AG08396 (cell line): ENCODE measurements at regions not wholly inside any gene's neighbourhood (a gene's known extent, or its start where the extent isn't known, plus 50 kb on each side); places are given as distances from the start of the nearest gene placed in this dataset.
"Not testable (repeated sequence)": the region's sequence is repeated elsewhere in the genome, so short reads cannot be mapped to it uniquely, and the experiment has no call there.

Experiments
- DNase-seq: peaks from one replicate; pipeline ENCODE4 v3.0.0; 2012; ENCODE audit warnings: low spot score, mixed read lengths

DNA sequence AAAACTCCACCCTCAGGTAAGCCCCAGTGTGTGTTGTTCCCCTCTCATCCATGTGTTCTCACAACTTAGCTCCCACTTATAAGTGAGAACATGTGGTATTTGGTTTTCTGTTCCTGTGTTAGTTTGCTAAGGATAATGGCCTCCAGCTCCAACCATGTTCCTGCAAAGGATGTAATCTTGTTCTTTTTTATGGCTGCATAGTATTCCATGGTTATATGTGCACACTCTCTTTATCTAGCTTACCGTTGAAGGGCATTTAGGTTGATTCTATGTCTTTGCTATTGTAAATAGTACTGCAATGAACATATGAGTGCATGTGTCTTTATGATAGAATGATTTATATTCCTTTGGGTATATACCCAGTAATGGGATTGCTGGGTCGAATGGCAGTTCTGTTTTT, 124.4 kb upstream of the RANBP3L start:
- DNase-seq, result not testable (repeated sequence)

DNA sequence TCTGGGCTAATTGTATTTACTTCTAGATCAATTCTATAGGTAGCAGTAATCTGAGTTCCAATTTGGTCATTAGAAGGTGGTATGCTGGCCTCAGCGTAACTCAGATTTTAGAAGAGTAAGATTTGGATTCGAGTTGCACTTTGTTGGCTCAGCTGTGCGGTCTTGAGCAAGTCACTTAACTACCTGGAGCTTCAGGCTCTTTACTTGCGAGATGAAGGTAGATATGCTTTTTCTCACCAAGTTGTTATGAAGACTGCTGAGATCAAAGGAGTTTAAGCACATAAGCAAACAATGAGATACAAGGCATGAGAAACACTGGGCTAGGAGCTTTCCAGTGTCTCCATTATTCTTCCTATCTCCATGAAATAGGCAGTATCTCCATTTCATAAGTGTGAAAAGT, 133.8 kb upstream of the RANBP3L start:
- no peak for DNase-seq

DNA sequence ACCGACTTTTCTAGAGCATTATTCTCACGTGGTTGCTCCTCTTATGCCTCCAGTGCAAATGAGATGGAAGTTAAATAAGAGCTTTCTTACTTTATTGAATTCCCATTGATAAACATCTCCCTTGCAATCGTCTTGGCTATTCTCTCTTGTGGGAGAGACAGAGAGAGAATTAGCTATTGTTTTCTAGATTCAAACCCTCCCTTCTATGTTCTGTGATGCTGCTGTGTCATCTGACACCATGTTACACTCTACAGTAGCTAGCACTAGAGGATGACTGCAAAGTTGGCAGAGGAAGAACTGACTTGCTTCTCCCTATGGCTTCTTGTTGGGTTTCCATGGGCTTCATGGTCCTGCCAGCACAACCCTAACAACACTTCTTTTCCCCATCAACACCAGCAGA, 134.6 kb upstream of the RANBP3L start:
- no peak for DNase-seq

DNA sequence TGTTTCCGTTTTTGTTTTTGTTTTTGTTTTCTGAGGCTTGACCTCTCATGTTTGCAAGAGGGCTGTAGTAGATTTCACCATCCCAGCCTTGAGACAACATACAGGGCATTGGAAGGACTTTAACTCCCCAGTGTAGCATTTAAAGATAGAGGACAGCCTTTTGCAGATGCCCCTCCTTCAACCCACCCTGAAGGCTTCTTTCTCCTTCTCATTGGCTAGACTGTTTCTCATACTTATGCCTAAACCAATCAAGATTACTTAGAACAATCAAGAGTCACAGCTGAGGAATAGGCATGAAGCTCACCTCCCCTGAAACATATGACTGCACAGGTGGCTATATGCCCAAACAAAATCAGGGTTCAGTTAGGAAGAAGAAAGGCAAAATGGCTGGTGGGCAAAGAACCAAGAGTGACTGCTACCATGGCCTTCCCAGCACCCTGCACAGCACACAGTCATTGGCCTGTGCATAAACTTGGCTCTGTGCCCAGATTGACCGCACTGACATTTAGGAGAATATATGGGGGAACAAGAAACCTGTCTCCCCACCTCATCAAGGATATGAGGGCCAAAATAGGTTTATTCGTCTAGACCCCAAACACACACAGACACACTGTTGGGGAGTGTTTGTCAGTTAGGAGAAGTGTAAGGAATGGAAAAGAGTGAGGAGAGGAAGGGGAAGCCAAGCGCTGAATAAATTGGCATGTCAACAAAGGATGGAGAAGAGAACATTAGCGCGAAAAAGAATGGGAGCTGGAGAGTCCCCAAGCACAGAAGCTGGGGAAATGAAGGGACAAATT, 137.3 kb upstream of the RANBP3L start:
- DNase-seq, result no peak

DNA sequence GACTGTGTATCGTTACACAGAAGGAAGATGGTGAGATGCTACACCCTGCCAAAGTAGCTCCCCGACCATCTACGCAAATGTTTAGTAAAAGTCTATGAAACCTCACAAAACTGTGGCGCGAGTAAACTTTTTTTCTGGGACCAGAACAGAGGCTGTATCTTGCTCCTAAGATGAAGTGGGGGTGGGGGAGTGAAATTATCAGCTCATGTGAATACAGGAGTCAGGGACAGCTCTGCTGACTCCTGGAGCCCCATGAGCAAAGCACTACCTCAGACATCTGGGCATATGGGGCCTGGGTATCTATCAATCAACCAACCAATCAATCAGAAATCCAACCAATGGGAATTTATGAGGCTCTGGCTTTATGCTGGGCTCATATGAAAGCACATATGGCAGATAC, 138.6 kb upstream of the RANBP3L start:
- DNase-seq, result no peak

DNA sequence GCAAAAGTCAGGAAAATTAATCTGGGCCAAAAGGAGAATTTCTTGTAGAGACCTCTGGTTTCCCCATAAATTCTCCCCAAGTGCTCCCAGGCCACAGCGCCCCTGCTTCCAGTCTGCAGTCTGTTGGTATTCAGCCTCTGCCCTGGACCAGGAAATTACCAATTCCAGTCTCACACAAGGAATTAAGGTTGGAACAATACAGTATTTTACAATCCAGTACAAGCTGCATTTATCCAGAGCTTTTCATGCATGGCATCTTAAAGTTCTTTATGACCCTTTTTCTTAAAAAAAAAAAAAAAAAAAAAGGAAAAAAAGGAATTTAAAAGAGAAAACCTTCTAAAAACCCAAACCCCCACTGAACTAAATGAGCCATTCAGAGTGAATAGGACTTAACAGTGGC, 139.6 kb upstream of the RANBP3L start:
- no peak for DNase-seq

DNA sequence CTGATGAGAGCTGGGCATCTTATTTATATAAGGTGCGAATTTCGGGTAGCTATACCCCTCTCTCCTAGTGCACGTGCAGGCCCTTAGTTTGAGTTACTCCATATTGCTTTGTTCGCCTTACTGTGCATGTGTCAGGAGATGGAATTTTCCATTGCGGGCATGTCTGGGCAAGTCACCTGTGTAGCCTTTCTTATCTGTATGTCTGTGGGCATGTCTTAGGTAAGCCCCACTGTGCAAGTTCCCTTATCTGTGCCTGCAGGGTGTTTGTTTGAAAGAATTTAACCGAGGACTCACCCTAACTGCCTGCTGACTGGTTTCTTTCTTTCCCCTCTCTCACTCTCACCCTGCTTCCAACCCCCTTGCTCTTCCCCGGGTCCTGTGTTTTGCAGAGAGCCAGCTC, 140.7 kb upstream of the RANBP3L start:
- no peak for DNase-seq

DNA sequence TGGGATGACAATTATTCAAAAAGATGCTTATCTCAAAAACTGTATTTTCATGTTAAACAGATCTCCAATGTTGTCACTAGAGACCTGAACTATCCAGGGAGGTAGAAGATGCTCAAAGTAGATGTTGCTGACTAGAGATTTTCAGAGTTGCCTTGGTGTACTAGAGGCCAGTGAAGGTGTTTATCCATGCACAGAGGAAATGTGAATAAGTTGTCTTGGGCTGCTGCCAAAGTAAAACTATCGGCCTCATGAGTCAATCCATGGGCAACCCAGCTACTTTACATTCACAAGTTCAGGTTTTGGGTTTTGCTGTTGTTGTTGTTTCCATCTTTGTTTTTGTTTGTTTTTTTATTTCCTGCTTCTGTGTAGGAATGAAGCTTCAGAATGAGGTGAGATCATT, 141.1 kb upstream of the RANBP3L start:
- DNase-seq, result no peak

DNA sequence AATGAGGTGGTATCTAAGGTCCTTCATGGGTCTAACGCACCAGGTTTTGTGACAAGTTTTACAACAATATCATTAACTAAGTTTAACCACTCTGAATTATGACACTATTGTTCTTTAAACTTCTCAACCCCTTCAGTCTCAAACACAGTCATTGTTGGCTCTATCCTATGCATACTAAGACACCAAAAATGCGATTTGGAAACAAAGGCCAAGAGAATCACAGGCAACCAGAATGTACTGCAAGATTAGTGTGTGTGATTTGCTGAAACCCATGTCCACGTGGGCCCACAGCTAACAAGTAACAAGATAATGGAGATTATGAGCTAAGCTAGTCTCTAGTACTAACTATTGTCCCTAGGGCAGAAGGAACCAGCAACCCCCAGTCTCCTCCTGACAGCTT, 142.2 kb upstream of the RANBP3L start:
- no peak for DNase-seq

DNA sequence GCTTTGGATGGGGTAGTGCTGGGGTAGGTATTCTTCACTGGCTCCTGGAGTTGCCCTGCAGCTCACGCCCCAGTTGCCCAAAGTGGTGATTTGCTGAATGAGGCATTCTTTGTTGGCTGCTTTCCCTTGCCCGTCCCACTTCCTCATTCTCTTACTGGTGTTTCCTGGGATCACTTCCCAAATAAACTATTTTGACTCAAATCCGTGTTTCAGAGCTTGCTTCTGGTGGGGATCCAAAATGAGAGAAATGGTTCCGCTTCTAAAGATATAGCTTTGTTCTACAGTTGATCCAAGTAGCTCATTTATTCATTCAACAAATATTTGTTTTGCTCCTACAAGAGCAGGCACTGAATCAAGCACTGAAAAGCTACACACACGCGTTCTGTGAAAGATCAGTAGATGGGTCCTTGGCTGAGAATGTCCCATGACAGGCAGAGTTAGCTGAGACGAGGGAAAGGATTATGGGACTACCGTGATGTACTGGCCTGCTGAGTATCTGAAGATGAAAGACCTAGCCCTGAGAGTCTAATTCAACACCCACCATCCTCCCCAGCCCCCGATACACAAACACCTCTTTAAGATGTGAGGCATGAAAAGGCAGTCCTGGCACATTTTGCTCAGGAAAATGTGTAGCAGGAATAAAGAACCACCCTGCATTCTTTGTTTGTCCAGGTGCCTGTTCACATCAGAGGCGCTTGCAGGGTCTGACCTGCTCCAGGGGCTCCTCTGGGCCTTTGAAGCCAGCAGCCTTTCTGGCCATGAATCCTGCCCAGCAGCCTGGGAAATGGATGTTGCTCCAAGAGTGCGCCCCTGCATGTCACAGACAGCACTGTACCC, 143.1 kb upstream of the RANBP3L start:
- DNase-seq, result peak; percentile 32

DNA sequence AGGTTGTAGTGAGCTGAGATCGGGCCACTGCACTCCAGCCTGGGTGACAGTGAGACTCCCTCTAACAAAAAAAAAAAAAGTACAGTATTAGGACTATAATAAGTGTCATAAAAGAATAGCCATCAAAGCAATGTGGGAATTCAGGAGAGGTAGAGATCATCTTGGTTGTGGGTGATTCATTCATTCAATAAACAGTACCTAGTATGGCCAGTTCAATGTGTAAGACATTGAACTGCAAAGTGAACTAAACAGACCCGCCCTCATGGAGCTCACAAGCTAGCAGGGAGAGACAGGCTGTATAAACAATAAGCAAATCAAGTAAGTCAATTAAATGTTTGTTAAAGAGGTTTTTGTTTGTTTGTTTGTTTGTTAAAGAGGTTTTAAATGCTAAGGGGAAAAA, 146.1 kb upstream of the RANBP3L start:
- DNase-seq, result no peak

DNA sequence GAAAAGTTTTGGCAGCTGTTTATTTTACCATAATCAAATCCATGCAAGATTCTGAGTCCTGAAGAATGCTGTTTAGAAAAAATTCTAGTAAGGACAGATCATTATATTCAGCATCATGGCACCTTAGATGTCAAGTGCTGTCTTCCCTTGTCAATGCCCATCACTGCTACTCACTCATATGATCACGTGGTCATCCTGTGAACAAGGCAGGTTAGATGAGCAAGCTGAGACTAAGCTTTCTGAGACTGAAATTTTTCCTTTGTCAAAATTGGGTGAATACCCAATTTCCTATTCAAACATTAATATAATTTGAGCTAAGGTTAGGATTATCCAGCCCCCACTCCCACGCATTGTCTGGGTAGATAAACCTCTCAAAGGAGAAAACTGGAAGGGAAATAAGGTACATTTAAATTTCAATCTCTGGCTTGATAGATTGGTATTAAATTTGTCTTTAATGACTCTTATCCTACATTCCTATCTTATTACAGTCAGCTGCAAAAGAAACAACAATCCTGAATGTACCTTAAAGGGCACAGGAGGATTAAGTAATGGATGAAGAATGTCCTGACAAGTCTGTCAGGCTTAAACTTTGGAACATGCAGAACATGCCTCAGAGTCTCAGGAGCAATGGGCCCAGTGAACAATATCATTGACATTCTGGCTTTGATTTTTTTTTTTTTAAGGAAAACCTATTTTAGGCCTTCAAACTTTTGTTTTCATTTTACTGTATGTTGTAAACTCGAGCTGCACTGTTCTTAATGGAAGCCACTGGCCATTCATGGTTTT, 148.7 kb upstream of the RANBP3L start:
- no peak for DNase-seq

DNA sequence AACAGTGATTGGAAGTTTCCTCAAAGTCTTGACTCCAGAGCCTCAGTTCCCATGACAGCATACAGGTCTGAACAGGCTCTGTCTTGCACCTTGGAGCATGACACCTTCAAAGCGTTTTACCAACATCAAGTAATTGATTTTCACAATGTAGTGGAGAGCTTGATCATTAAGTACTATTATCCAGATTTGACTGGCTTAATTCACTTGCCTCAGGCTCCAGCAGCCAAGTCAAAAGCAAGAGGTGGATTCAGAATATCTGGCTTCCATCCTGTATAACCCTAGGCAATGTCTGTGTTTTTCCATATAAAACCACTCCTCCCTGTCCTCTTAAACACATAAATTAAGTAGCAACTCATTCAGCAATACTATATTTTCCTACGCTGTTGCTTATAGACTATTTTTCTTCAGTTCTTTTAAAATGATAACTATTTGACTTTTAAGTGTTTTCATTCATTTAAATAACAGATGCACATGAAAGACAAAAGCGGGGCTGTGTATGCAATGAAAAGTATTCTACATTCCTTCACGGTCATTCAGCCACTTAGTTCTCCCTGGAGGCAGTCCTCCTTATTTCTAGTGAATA, 150.8 kb upstream of the RANBP3L start:
- no peak for DNase-seq

DNA sequence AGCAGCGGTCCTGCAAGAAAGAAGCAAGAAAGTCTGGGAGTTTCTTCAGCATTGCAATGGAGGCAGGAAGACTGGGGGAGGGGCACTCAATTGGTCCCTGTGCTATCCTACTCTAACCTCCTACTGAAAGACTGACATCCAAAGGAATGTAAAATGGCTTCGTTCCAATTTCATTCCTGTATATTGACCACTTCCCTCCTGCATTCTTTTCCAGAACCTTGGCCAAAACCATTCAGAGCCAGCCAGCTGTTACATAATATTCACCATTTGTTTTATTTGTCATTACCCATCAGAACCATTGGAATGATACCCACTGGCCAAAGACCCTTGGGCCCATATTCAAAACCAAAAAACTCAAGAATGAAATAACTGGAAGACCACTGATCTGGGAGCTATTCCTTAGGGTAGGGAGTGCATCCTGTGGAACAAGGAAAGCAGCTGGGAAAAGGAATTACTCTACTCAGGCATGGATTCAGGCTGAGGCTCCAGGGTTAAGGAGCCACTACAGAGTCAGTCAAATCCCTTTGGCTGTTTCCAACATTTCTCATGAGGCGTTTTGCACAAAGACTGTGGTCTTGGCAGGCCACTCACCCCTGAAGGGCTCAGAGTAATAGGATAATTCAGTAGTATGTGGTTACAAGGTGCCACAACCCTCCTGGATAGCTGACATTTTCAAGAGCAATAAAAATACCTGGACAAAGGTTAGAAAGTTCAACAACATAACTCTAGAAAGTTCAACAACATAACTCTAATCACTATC, 148.7 kb upstream of the SLC1A3 start:
- no peak for DNase-seq

DNA sequence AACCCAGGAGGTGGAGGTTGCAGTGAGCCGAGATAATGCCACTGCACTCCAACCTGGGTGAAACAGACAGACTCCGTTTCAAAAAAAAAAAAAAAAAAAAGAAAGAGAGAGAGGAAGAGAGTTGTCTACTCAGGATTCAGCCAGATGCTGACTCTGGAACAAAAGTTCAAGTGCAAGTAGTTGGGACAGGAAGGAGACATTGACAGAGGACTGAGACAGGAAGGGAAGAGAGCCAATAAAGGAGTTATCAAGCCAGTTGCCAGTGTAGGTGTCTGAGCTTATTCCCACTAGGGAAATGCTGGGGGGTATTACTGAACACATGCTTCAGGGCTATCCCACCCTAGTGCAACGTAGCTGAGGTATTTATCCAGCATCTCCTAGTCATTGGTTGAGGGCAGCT, 147.7 kb upstream of the SLC1A3 start:
- no peak for DNase-seq

DNA sequence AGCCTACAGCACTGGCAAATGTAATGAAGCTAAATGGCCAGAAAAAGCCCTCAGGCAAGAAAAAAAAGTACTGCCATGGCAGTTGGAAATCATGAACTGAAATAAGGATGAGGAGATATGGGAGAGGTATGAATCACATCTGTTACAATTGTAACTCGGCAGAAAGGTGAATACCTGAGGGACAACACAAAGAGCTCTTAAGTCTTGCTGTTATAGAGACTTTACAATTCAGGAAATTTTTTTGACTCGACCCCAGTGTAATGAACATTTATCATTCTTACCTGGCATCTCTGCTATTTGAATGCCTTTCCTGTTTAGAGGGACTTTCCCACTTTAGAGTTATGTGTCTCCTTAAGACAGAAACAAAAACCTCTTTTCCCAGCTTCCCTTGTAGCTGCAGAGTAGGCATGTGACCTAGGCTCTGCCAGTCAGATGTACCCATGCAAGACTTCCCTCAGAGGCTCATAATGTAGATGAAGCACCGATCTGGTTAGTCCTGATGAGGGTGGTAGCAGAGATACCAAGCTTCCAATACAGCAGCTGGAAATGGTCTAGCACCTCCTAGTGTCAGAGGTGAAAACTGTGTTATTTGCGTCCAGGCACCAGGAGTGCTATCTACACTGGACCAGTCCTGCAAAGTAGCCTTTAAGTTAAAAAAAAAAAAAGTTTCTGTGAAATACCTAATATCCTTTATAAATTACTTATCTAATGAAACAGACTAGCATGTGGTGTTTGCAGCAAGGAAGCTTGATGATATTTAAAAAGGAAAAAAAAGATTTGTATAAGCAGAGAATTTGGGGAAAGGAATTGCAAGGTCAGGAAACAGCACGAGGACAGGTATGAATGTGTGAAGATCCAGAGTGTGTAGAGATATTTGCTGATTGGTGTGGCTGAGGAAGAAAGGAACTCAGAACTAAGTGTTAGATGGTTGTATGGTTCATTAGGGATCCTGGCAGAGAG, 146.9 kb upstream of the SLC1A3 start:
- no peak for DNase-seq

DNA sequence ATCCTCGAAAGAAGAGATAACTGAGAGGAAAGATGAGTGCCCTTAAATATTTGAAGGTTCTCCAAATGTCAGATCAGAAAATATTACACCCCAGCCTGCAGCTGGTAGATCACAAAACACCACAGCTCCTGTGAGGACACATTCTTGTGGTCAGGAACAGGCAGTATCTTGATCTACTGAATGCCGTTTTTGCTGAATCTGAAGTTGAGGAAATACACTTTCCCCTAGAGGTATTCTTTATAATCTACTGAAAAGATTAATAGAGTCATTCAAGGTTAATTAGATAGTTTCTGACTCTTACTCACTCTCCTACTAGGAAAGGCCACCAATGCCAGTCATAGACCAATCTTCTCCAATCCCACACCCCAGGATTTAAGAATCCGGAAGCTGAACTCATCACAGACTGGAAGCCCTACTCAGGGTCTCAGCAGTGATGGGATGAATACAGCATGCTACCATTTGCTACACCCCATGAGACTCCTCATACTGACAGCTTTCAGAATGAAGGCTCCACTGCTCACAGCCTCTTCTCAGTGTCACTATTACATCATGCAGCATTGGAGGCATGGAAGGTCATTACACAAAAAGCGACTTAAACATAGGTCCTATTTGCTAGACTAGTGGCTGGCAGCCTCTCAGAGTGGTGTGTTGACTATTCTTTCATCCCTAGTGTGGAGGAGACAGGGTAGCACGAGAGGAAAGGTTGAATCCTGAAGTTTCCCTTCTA, 143.9 kb upstream of the SLC1A3 start:
- DNase-seq, result no peak

DNA sequence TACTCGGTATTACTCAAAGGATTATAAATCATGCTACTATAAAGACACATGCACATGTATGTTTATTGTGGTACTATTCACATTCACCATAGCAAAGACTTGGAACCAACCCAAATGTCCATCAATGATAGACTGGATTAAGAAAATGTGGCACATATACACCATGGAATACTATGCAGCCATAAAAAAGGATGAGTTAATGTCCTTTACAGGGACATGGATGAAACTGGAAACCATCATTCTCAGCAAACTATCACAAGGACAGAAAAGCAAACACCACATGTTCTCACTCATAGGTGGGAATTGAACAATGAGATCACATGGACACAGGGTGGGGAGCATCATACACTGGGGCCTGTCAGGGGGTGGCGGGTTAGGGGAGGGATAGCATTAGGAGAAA, 130.5 kb upstream of the SLC1A3 start:
- DNase-seq, result not testable (repeated sequence)

DNA sequence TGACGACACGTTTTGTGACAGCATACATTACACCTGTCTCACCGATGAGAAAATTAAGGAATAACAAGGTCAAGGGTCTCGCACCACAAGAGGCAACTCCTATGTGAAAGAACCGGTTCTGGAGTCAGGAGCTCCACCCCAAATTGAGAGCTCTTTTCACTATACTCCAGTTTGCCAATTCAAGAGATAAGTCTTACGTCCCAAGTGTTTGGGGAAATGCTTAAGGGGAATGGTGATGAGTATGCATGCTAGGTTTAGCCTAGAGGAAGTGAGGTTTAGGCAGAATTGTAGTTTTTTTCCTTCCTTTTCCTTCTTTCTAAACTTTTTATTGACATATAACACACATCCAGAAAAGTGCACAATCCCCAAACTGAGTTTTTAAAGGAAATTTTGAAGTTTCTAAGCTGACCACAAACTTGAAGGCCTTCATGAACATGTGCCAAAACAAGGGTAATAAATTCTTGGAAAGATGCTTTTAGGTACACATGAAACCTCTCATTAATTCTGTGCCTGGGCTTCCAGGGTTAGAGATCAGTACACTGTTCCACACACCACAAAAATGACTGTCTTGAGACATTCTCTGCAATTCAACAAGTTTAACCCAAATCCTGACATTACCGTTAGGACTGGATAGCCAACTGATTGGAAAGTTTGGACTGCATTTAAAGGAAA, 127.6 kb upstream of the SLC1A3 start:
- DNase-seq, result no peak
